GM06990 (cell line): ENCODE measurements at regions not wholly inside any gene's neighbourhood (a gene's known extent, or its start where the extent isn't known, plus 50 kb on each side); places are given as distances from the start of the nearest gene placed in this dataset.

Experiments
- DNase-seq: peaks from one replicate; pipeline ENCODE4 v3.0.0-alpha.2; 2011; ENCODE audit not compliant: insufficient read length; ENCODE audit errors: extremely low read depth
- H3K27me3 ChIP-seq: replicated peaks from 2 replicates; pipeline ENCODE4 v1.6.0; 2011; ENCODE audit warnings: low read length; ENCODE audit not compliant: control insufficient read depth, insufficient read depth
- H3K36me3 ChIP-seq: 2 replicates; pipeline ENCODE4 v1.5.1; 2011; ENCODE audit warnings: low read length; ENCODE audit not compliant: control insufficient read depth, insufficient read depth
- H3K4me3 ChIP-seq: replicated peaks from 2 replicates; pipeline ENCODE4 v1.5.1; 2011; ENCODE audit warnings: low read depth, mild to moderate bottlenecking, control low read depth, low read length
- TF ChIP-seq, protein P1 (sequence below): IDR thresholded peaks from 2 replicates; pipeline ENCODE4 v1.5.1; 2011; ENCODE audit warnings: low read length, control low read depth, mild to moderate bottlenecking, inconsistent platforms; ENCODE audit not compliant: insufficient read depth, poor library complexity, severe bottlenecking

DNA sequence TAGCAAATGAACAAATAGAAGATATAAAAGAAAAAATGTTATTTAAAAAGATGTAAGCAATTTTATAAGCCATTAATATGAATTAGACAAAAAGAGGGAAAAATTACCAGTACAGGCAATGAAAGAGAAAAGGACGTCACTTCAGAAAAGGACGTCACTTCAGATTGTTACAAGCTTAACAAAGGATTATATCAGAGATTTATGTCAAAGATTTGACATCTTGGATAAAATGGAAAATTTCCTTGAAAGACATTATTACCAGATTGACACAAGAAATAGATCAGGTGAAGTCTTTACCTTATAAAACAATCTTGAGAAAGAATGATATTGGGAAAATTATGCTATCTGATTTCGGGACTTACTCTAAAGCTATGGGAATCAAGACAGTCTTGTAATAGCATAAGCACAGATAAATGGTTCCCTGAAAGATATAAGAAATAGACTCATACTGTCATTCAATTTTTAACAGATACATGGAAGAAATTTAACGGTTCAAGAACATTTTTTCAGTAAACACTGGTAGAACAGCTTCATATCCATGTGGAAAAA, 625.4 kb upstream of the EDIL3 start:
- Histone ChIP-seq H3K27me3 (no peaks in the 10 kb centered on the region), H3K36me3 (no peaks in the 10 kb centered on the region), H3K4me3 (no peak overlapping the region)
- no peak for DNase-seq
- TF ChIP-seq, protein P1, sequence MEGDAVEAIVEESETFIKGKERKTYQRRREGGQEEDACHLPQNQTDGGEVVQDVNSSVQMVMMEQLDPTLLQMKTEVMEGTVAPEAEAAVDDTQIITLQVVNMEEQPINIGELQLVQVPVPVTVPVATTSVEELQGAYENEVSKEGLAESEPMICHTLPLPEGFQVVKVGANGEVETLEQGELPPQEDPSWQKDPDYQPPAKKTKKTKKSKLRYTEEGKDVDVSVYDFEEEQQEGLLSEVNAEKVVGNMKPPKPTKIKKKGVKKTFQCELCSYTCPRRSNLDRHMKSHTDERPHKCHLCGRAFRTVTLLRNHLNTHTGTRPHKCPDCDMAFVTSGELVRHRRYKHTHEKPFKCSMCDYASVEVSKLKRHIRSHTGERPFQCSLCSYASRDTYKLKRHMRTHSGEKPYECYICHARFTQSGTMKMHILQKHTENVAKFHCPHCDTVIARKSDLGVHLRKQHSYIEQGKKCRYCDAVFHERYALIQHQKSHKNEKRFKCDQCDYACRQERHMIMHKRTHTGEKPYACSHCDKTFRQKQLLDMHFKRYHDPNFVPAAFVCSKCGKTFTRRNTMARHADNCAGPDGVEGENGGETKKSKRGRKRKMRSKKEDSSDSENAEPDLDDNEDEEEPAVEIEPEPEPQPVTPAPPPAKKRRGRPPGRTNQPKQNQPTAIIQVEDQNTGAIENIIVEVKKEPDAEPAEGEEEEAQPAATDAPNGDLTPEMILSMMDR = no peak

DNA sequence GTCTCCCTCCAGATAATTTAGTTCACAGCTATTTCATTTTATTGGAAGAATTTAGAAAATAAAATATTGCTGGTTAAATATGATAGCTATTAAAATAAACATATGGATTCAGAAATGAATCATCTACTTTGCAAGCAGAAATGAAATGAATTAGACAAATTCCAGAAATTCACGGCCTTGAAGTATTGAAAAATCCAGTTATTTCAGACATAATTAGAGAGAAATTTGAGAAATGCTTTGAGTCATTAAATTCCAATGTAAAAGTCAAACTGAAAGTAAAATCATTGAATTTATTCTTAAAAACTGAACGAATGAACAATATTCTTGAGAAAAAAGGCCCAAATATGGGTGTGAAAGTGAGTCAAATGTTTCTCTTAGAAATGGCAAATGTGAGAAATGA, 632.6 kb upstream of the EDIL3 start:
- DNase-seq = no peak
- no peak overlapping the region for H3K4me3 ChIP-seq
- H3K27me3 ChIP-seq = no peaks in the 10 kb centered on the region
- TF ChIP-seq, protein P1 = no peak
- H3K36me3 ChIP-seq = no peaks in the 10 kb centered on the region

DNA sequence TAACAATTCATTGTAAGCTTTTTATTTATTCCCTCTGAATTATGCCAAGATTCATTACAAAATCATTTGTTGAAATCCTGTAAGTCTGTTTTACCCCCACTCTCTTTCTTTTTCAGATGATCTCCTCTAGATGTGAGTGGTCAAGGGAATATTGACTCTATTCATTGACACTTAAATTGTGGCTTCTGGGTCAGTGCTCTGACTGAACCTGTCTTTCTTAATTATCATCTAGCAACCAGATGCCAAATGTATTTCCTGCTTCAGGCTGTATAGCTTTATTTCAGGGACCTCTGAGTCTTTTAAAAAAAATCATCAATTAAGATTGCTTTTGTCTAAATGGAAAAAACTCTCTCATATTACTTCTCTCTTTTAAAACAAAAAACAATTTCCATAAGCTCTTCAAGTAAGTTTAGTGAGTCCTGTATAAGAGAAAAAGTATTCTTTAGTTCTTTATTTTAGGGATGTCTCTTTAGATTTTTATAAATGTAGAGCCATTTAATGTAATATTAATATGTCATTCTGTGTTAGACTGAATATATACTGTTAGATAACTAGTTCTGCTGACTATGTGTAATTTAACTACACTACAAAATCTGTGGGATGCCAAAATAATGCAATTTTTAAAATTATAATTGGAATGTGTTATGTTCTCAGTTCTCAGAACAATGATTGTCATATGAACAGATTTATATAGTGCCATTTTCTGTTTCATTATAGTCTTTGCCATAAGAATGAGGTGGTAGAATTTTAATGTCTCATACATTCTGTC, 645.8 kb upstream of the EDIL3 start:
- TF ChIP-seq, protein P1 = no peak
- no peak for DNase-seq
- no peaks in the 10 kb centered on the region for H3K27me3 ChIP-seq
- H3K4me3 ChIP-seq = no peak overlapping the region
- H3K36me3 ChIP-seq = no peaks in the 10 kb centered on the region

DNA sequence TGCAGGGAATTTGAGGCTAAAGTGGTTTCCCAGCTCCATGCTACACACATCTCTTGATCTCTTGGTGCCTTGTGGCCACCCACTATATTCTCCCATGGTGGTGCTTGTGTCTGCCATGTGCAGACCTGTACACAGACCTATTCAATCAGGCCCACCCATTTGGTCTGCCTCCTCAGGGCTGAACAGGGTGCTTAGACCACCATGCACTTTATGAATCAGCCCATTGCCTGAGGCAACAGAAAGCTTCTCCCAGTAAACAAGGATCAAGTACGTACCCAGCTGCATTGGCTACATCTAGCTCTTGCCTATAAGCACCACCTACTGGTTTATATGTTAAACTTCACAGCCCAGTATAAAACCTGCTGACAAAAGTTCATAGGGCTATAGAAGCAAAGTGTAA, 664.3 kb upstream of the EDIL3 start:
- Histone ChIP-seq H3K36me3 (no peaks in the 10 kb centered on the region), H3K4me3 (no peak overlapping the region), H3K27me3 (no peaks in the 10 kb centered on the region)
- DNase-seq = no peak
- TF ChIP-seq, protein P1 = peak; percentile 21

DNA sequence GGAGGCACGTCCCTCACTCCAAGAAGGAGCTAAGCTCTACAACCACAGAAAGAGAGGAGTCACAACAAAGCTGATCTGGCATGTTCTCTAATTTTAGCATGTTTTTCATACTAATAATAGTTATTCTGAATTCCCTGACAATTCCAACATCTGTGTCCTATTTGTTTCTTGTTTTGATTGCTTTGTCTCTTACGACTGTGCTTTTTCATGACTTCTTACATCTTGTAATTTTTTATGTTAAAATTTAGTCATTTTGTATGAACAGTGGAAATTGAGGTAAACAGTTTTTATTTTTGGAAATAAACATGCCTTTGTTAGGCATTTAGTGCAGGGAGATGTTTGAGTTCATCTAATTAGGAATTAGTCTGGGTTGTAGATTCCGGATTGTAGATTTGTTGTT, 668.1 kb upstream of the EDIL3 start:
- Histone ChIP-seq H3K36me3 (no peaks in the 10 kb centered on the region), H3K27me3 (no peaks in the 10 kb centered on the region), H3K4me3 (no peak overlapping the region)
- TF ChIP-seq, protein P1 = no peak
- no peak for DNase-seq
